HUES48 (cell line): ENCODE measurements at regions not wholly inside any gene's neighbourhood (a gene's known extent, or its start where the extent isn't known, plus 50 kb on each side); places are given as distances from the start of the nearest gene placed in this dataset.

Source experiments
- H3K27ac ChIP-seq: one replicate; pipeline ENCODE4 v1.7.0; 2013; ENCODE audit warnings: low read depth, low read length, inconsistent platforms
- H3K27me3 ChIP-seq: 2 replicates; pipeline ENCODE4 v1.6.1; 2013; ENCODE audit warnings: mild to moderate bottlenecking, low read length; ENCODE audit not compliant: control insufficient read depth, insufficient read depth
- H3K36me3 ChIP-seq: 2 replicates; pipeline ENCODE4 v1.6.1; 2013; ENCODE audit warnings: low read length; ENCODE audit not compliant: control insufficient read depth, insufficient read depth
- H3K4me1 ChIP-seq: 2 replicates; pipeline ENCODE4 v1.6.1; 2013; ENCODE audit warnings: mild to moderate bottlenecking, low read length; ENCODE audit not compliant: control insufficient read depth, insufficient read depth
- H3K4me3 ChIP-seq: 2 replicates; pipeline ENCODE4 v1.5.1; 2013; ENCODE audit warnings: mild to moderate bottlenecking, low read depth, low read length
- H3K9ac ChIP-seq: 2 replicates; pipeline ENCODE4 v1.6.1; 2013; ENCODE audit warnings: mild to moderate bottlenecking, low read depth, low read length, moderate library complexity
- H3K9me3 ChIP-seq: 2 replicates; pipeline ENCODE4 v1.6.1; 2013; ENCODE audit warnings: low read length; ENCODE audit not compliant: control insufficient read depth, insufficient read depth

GRCh38 chr10:88190123-88190522 lies 326.7 kb downstream of the PTEN start:
- Histone ChIP-seq H3K9me3 (no peaks in the 10 kb centered on the region), H3K36me3 (no peaks in the 10 kb centered on the region), H3K4me1 (no peaks in the 10 kb centered on the region), H3K4me3 (no peak overlapping the region), H3K27ac (no peak overlapping the region), H3K9ac (no peak overlapping the region), H3K27me3 (no peaks in the 10 kb centered on the region)

- no peak overlapping the region for H3K4me3 ChIP-seq
- H3K9ac ChIP-seq: no peak overlapping the region
- no peaks in the 10 kb centered on the region for H3K27me3 ChIP-seq
These were observed 327.3 kb downstream of the PTEN start for GRCh38 chr10:88190540-88191235.

GRCh38 chr10:88193018-88193417 lies 329.6 kb downstream of the PTEN start:
- H3K4me3 ChIP-seq: no peak overlapping the region
- H3K36me3 ChIP-seq: no peaks in the 10 kb centered on the region
- H3K4me1 ChIP-seq: no peaks in the 10 kb centered on the region; the same call in 1 of the 2 replicates
- no peaks in the 10 kb centered on the region for H3K9me3 ChIP-seq
- no peak overlapping the region for H3K27ac ChIP-seq
- no peak overlapping the region for H3K9ac ChIP-seq
- H3K27me3 ChIP-seq: no peaks in the 10 kb centered on the region

More at GRCh38 chr10:88190540-88191235, 327.3 kb downstream of the PTEN start:
- no peaks in the 10 kb centered on the region for H3K9me3 ChIP-seq
- no peaks in the 10 kb centered on the region for H3K36me3 ChIP-seq
- H3K4me1 ChIP-seq: no peaks in the 10 kb centered on the region
- no peak overlapping the region for H3K27ac ChIP-seq

- H3K4me3 ChIP-seq: no peak overlapping the region
- no peaks in the 10 kb centered on the region for H3K36me3 ChIP-seq
- H3K27me3 ChIP-seq: no peaks in the 10 kb centered on the region
- H3K4me1 ChIP-seq: no peaks in the 10 kb centered on the region; the same call in 1 of the 2 replicates
- no peaks in the 10 kb centered on the region for H3K9me3 ChIP-seq
- no peak overlapping the region for H3K9ac ChIP-seq
- no peak overlapping the region for H3K27ac ChIP-seq
These were observed 330.8 kb downstream of the PTEN start for GRCh38 chr10:88194041-88194887.

GRCh38 chr10:88194961-88195367 lies 331.5 kb downstream of the PTEN start:
- Histone ChIP-seq H3K9me3 (no peaks in the 10 kb centered on the region), H3K27me3 (no peaks in the 10 kb centered on the region), H3K9ac (no peak overlapping the region), H3K36me3 (no peaks in the 10 kb centered on the region), H3K27ac (no peak overlapping the region), H3K4me1 (no peaks in the 10 kb centered on the region; the same call in 1 of the 2 replicates), H3K4me3 (no peak overlapping the region)

GRCh38 chr10:88195841-88196240 lies 332.4 kb downstream of the PTEN start:
- Histone ChIP-seq H3K27ac (no peak overlapping the region), H3K9ac (no peak overlapping the region), H3K9me3 (no peaks in the 10 kb centered on the region), H3K4me1 (no peaks in the 10 kb centered on the region; the same call in 1 of the 2 replicates), H3K36me3 (no peaks in the 10 kb centered on the region), H3K4me3 (no peak overlapping the region), H3K27me3 (no peaks in the 10 kb centered on the region)

GRCh38 chr10:88196291-88196690 lies 332.9 kb downstream of the PTEN start:
- Histone ChIP-seq H3K4me3 (no peak overlapping the region), H3K9me3 (no peaks in the 10 kb centered on the region), H3K27me3 (no peaks in the 10 kb centered on the region), H3K27ac (no peak overlapping the region), H3K4me1 (no peaks in the 10 kb centered on the region; the same call in 1 of the 2 replicates), H3K36me3 (no peaks in the 10 kb centered on the region), H3K9ac (no peak overlapping the region)

GRCh38 chr10:88198023-88198422 lies 334.6 kb downstream of the PTEN start:
- no peaks in the 10 kb centered on the region; the same call in 1 of the 2 replicates for H3K4me1 ChIP-seq
- no peak overlapping the region for H3K27ac ChIP-seq

GRCh38 chr10:88200312-88201032 lies 337.0 kb downstream of the PTEN start:
- Histone ChIP-seq H3K4me3 (no peak overlapping the region), H3K27ac (no peak overlapping the region), H3K9ac (no peak overlapping the region), H3K36me3 (no peaks in the 10 kb centered on the region), H3K9me3 (no peaks in the 10 kb centered on the region), H3K27me3 (no peaks in the 10 kb centered on the region), H3K4me1 (no peaks in the 10 kb centered on the region; the same call in 1 of the 2 replicates)

More at GRCh38 chr10:88198023-88198422, 334.6 kb downstream of the PTEN start:
- no peak overlapping the region for H3K9ac ChIP-seq
- no peak overlapping the region for H3K4me3 ChIP-seq
- no peaks in the 10 kb centered on the region for H3K36me3 ChIP-seq
- no peaks in the 10 kb centered on the region for H3K9me3 ChIP-seq
- no peaks in the 10 kb centered on the region for H3K27me3 ChIP-seq

GRCh38 chr10:88205842-88206446 lies 342.5 kb downstream of the PTEN start:
- Histone ChIP-seq H3K27me3 (no peaks in the 10 kb centered on the region), H3K4me3 (no peak overlapping the region), H3K36me3 (no peaks in the 10 kb centered on the region), H3K27ac (no peak overlapping the region), H3K4me1 (0 out of 2 replicates have a peak, but pooled peaks cover 7% of the 10 kb centered on the region), H3K9ac (no peak overlapping the region), H3K9me3 (no peaks in the 10 kb centered on the region)
